OCI-LY1 (cell line): ENCODE measurements at regions not wholly inside any gene's neighbourhood (a gene's known extent, or its start where the extent isn't known, plus 50 kb on each side); places are given as distances from the start of the nearest gene placed in this dataset.

ENCODE experiments used
- H2AFZ ChIP-seq: fragments of 200-600 bp; sonication (generic), shearing (Covaris generic); 2 replicates; pipeline ENCODE4 v1.6.0; 2014; ENCODE audit warnings: antibody characterized with exemption, mild to moderate bottlenecking, low read length
- H3F3A ChIP-seq: fragments of 200-600 bp; sonication (generic), shearing (Covaris generic); 2 replicates; pipeline ENCODE4 v1.6.0; 2014; ENCODE audit warnings: mild to moderate bottlenecking, antibody characterized with exemption, low read length, moderate library complexity; ENCODE audit not compliant: insufficient read depth
- H3K27ac ChIP-seq: fragments of 200-600 bp; sonication (generic); 2 replicates; pipeline ENCODE4 v1.5.1; 2014; ENCODE audit warnings: low read length, mixed run types, mild to moderate bottlenecking, low read depth; ENCODE audit not compliant: poor library complexity, severe bottlenecking
- H3K27me3 ChIP-seq: fragments of 200-600 bp; sonication (generic); 2 replicates; pipeline ENCODE4 v1.6.0; 2014; ENCODE audit warnings: antibody characterized with exemption, mild to moderate bottlenecking, low read length, moderate library complexity; ENCODE audit not compliant: insufficient read depth
- H3K36me3 ChIP-seq: fragments of 200-600 bp; sonication (generic); 2 replicates; pipeline ENCODE4 v1.6.1; 2014; ENCODE audit warnings: mild to moderate bottlenecking, antibody characterized with exemption, low read length, moderate library complexity, mixed read lengths; ENCODE audit not compliant: insufficient read depth
- H3K4me1 ChIP-seq: fragments of 200-600 bp; sonication (generic); 2 replicates; pipeline ENCODE4 v1.5.1; 2014; ENCODE audit warnings: mild to moderate bottlenecking, low read length, moderate library complexity; ENCODE audit not compliant: insufficient read depth, severe bottlenecking
- H3K4me2 ChIP-seq: fragments of 200-600 bp; sonication (generic), shearing (Covaris generic); 2 replicates; pipeline ENCODE4 v1.6.1; 2014; ENCODE audit warnings: low read length
- H3K4me3 ChIP-seq: fragments of 200-600 bp; sonication (generic); 2 replicates; pipeline ENCODE4 v1.5.1; 2014; ENCODE audit warnings: low read length, low read depth, mild to moderate bottlenecking, mixed read lengths; ENCODE audit not compliant: poor library complexity, severe bottlenecking
- H3K79me2 ChIP-seq: fragments of 200-600 bp; shearing (Covaris generic); 2 replicates; pipeline ENCODE4 v1.6.1; 2016; ENCODE audit warnings: mixed run types, low read length, mixed read lengths; ENCODE audit not compliant: insufficient read depth
- H3K9ac ChIP-seq: fragments of 200-600 bp; sonication (generic), shearing (Covaris generic); 2 replicates; pipeline ENCODE4 v1.6.1; 2014; ENCODE audit warnings: mild to moderate bottlenecking, low read length, mixed read lengths
- H3K9me2 ChIP-seq: fragments of 200-600 bp; sonication (generic), shearing (Covaris generic); 2 replicates; pipeline ENCODE4 v1.6.1; 2014; ENCODE audit warnings: low read depth, mild to moderate bottlenecking, low read length, mixed read lengths
- H3K9me3 ChIP-seq: fragments of 200-600 bp; shearing (Covaris generic); 2 replicates; pipeline ENCODE4 v1.6.1; 2014; ENCODE audit warnings: low read length, mixed read lengths
- H4K20me1 ChIP-seq: fragments of 200-600 bp; sonication (generic), shearing (Covaris generic); 2 replicates; pipeline ENCODE4 v1.6.0; 2016; ENCODE audit warnings: mild to moderate bottlenecking, low read length; ENCODE audit not compliant: insufficient read depth
- CTCF ChIP-seq: fragments of 200-600 bp; sonication (generic), shearing (Covaris generic); IDR thresholded peaks from 2 replicates; pipeline ENCODE4 v1.5.1; 2017; ENCODE audit warnings: mild to moderate bottlenecking, antibody characterized with exemption, low read length, moderate library complexity, mixed read lengths
- EZH2 ChIP-seq: fragments of 200-600 bp; sonication (generic), shearing (Covaris generic); IDR thresholded peaks from 2 replicates; pipeline ENCODE4 v1.8.0; 2017; ENCODE audit warnings: borderline replicate concordance, mixed run types, mild to moderate bottlenecking, antibody characterized with exemption, low read length, moderate library complexity, mixed read lengths

- no peak overlapping the region for H2AFZ ChIP-seq
- no peak overlapping the region for H3K4me3 ChIP-seq
- H3K4me1 ChIP-seq = no peaks in the 10 kb centered on the region
- H3K4me2 ChIP-seq = no peak overlapping the region
- no peaks in the 10 kb centered on the region for H3F3A ChIP-seq
- no peak overlapping the region for H3K9ac ChIP-seq
- H3K9me3 ChIP-seq = no peaks in the 10 kb centered on the region
- H3K79me2 ChIP-seq = no peaks in the 10 kb centered on the region
- no peak overlapping the region for H3K27ac ChIP-seq
- H3K9me2 ChIP-seq = no peaks in the 10 kb centered on the region
- no peaks in the 10 kb centered on the region for H4K20me1 ChIP-seq
- TF ChIP-seq CTCF (no peak), EZH2 (no peak)
- H3K36me3 ChIP-seq = no peaks in the 10 kb centered on the region
- H3K27me3 ChIP-seq = no peaks in the 10 kb centered on the region
Observed at GRCh38 chr4:114273238-114273637, 293.8 kb upstream of the ARSJ start.

DNA sequence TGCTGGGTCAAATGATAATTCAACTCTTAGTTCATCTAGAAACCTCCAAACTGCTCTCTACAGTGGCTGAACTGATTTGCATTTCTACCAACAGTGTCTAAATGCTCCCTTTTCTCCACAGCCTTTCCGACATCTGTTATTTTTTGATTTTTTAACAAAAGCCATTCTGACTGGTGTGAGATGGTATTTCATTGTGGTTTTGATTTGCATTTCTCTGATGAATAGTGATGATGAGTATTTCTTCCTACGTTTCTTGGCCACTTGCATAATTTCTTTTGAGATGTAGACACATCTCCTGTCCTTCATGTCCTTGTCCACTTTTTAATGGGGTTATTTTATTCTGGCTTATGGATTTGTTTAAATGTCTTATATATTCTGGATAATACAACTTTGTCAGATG lies 298.2 kb upstream of the ARSJ start:
- Histone ChIP-seq H3K4me2 (no peak overlapping the region), H3K9me3 (no peaks in the 10 kb centered on the region)
- no peak for TF ChIP-seq CTCF
- TF ChIP-seq EZH2 = no peak

GRCh38 chr4:114279066-114279465 lies 299.6 kb upstream of the ARSJ start:
- Histone ChIP-seq H2AFZ (no peak overlapping the region), H3K9me3 (no peaks in the 10 kb centered on the region), H3K27me3 (no peaks in the 10 kb centered on the region), H3K27ac (no peak overlapping the region), H4K20me1 (no peaks in the 10 kb centered on the region), H3K4me2 (no peak overlapping the region), H3K79me2 (no peaks in the 10 kb centered on the region), H3F3A (no peaks in the 10 kb centered on the region), H3K9me2 (no peaks in the 10 kb centered on the region), H3K4me1 (no peaks in the 10 kb centered on the region), H3K9ac (no peak overlapping the region), H3K36me3 (no peaks in the 10 kb centered on the region), H3K4me3 (no peak overlapping the region)
- TF ChIP-seq CTCF (no peak), EZH2 (no peak)

More for the DNA sequence above, 298.2 kb upstream of the ARSJ start:
- Histone ChIP-seq H4K20me1 (no peaks in the 10 kb centered on the region), H3F3A (no peaks in the 10 kb centered on the region), H3K36me3 (no peaks in the 10 kb centered on the region), H3K4me1 (no peaks in the 10 kb centered on the region), H3K4me3 (no peak overlapping the region), H3K27ac (no peak overlapping the region), H3K9me2 (no peaks in the 10 kb centered on the region), H3K9ac (no peak overlapping the region), H3K27me3 (no peaks in the 10 kb centered on the region), H2AFZ (no peak overlapping the region), H3K79me2 (no peaks in the 10 kb centered on the region)
